H1 (cell line): ENCODE measurements at regions not wholly inside any gene's neighbourhood (a gene's known extent, or its start where the extent isn't known, plus 50 kb on each side); places are given as distances from the start of the nearest gene placed in this dataset.

Experiments used
- CTCF ChIP-seq, 3 experiments: IDR thresholded peaks; 1 replicate in 2 of 3; 2 replicates in 1 of 3; pipeline versions ENCODE4 v1.5.1 to v1.6.1; 2011; ENCODE audit warnings: low read length in 3 of 3, mild to moderate bottlenecking in 3 of 3, inconsistent platforms in 2 of 3, low read depth in 1 of 3, moderate library complexity in 1 of 3; ENCODE audit not compliant: insufficient read depth in 1 of 3; ENCODE audit errors: control extremely low read depth in 1 of 3
- JUN ChIP-seq: IDR thresholded peaks from 2 replicates; pipeline ENCODE4 v1.6.1; 2011; ENCODE audit warnings: low read depth, mild to moderate bottlenecking, improper control_type of control experiment, low read length

GRCh38 chr11:116276051-116277044 lies 496.4 kb downstream of the BUD13 start:
- TF ChIP-seq CTCF (IDR thresholded peaks at IDR 0.05; ENCODE audit: control extremely low read depth in 1 of 3, insufficient read depth in 1 of 3, low read depth in 1 of 3, low read length in 3 of 3) (peak; percentile 79 to 97 (median 91)), JUN (no peak)
